GM13976 (cell line): ENCODE measurements at regions not wholly inside any gene's neighbourhood (a gene's known extent, or its start where the extent isn't known, plus 50 kb on each side); places are given as distances from the start of the nearest gene placed in this dataset.

Source experiments
- DNase-seq: peaks from one replicate; pipeline ENCODE4 v3.0.0; 2012; ENCODE audit warnings: low spot score
- in situ Hi-C: fragments of 300-500 bp; cut with MboI; formaldehyde crosslinking; loops from one replicate; pipeline ENCODE4 v1.12.0; 2022; ENCODE audit warnings: low sequenced_read_pairs, mixed read lengths, inconsistent platforms; ENCODE audit not compliant: unreplicated experiment
- TF ChIP-seq, protein P1 (sequence below): IDR thresholded peaks from 2 replicates; pipeline ENCODE4 v1.5.1; 2012; ENCODE audit warnings: borderline replicate concordance, mild to moderate bottlenecking; ENCODE audit not compliant: insufficient read depth; ENCODE audit errors: extremely low read depth, missing control alignments, control extremely low read depth

DNA sequence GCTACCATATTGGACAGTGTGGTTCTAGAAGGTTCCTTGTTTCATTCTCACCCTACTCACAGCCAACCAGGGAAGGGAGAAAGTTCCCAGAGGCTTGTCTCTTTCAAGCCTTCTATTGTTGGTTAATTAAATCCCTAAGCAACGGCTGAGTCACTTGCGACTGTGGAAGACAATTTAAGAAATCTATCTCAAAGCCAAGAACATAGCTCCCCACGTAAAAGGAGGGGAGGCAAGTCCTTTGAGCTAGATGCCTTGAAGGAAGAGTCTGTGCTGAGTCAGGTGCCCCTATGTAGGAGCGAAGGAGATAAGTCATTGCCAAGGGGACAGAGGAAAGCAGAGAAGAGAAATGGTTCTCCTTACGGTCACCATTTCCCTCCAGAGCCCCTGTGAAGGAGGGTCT lies 79.4 kb upstream of the PPP2R5A start:
- TF ChIP-seq, protein P1, sequence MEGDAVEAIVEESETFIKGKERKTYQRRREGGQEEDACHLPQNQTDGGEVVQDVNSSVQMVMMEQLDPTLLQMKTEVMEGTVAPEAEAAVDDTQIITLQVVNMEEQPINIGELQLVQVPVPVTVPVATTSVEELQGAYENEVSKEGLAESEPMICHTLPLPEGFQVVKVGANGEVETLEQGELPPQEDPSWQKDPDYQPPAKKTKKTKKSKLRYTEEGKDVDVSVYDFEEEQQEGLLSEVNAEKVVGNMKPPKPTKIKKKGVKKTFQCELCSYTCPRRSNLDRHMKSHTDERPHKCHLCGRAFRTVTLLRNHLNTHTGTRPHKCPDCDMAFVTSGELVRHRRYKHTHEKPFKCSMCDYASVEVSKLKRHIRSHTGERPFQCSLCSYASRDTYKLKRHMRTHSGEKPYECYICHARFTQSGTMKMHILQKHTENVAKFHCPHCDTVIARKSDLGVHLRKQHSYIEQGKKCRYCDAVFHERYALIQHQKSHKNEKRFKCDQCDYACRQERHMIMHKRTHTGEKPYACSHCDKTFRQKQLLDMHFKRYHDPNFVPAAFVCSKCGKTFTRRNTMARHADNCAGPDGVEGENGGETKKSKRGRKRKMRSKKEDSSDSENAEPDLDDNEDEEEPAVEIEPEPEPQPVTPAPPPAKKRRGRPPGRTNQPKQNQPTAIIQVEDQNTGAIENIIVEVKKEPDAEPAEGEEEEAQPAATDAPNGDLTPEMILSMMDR = no peak
- no peak for DNase-seq
- in situ Hi-C loops = no loop called here

DNA sequence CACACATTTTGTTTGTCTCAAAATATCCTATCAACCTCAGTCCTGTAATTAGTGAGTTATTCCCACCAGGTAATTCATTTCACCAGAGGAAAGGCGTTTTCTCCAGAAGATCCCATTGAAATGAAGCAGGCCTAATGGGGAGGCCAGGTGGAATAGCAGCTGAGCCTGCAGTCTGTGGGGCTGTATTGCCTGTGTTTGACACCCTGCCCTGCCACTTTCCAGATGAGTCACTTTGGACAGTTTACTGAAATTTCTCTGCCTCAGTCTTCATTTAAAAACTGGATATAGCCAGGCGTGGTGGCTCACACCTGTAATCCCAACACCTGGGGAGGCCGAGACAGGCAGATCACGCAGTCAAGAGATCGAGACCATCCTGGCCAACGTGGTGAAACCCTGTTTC lies 78.1 kb upstream of the PPP2R5A start:
- TF ChIP-seq, protein P1 = no peak
- no peak for DNase-seq
- in situ Hi-C loops = no loop called here

DNA sequence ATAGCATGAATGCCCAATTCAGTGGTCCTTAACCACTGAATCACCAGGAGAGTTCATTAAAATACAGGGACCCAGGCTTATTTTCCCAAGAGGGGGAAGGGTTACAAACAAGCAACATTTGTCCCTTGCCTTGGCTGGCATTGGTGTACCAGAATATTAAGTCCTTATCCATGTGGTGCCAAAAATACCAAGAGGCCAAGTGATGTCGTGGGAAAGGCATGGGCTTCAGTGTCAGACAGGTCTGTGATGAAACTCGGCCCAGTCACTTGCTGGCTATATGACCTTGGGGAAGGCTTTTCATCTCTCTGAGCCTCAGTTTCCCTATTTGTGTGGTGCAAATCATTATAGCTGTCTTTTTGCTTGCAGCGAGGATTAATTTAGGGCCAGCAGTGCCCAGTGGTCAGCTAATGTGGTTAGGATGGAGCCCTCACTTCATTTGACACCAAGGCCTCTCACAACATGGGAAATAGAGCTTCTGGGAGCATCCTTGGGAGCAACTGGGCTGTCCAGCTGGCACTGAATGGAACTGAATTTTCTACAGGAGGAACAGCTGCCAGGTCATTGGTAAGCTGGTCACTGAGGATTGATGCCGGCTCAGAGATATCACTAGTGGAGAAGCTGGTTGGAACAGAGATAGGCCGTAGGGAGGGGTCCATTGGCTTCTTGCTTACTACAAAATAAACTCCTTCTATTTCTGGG lies 77.2 kb upstream of the PPP2R5A start:
- in situ Hi-C loops = no loop called here
- TF ChIP-seq, protein P1 = no peak
- DNase-seq = no peak

DNA sequence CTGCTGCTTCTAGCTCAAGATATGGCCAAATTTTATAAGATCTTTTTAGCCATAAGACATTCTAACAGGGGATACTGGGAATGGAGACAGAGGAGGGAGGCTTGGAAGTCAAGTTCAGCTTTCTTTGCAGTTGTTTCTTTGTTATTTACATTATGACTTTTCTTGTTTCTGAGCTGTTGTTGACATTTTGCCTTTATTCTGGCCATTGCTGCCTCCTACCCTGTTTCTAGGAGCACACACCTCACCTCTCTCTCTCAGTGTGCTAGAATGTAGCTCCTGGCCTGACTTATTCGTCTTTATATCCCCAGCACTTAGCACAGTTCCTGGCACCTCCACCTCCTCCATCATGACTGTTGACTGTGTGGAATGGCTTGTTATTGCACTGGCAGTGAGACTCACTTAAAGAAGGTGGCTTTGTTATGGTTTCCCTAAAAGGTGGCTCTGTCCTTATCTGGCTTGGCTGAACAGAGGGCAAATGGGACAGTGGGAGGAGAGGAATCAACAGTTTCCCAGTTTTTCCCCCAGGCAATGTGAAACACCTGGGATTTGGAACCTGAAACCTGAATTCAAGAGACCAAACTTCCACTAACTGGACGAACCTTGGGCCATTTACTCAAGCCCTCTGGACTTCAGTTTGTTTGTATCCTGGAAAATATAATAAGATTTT lies 76.1 kb upstream of the PPP2R5A start:
- in situ Hi-C loops = no loop called here
- DNase-seq = no peak
- TF ChIP-seq, protein P1 = no peak

DNA sequence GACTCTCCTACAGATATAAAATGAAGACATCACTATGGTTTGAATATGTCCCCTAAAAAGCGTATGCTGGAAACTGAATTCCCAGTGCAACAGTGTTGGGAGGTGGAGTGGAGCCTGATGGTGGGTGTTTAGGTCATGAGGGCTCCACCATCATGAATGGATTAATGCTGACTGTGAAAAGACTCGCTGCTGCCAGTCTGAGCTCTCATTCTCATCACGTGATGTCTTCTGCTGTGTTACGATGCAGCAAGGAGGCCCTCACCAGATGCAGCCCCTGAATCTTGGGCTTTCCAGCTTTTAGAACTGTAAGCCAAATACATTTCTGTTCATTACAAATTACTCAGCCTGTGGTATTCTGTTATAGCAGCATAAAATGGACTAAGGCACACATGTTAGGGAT lies 73.8 kb upstream of the PPP2R5A start:
- no peak for DNase-seq
- in situ Hi-C loops = no loop called here
- TF ChIP-seq, protein P1 = no peak

DNA sequence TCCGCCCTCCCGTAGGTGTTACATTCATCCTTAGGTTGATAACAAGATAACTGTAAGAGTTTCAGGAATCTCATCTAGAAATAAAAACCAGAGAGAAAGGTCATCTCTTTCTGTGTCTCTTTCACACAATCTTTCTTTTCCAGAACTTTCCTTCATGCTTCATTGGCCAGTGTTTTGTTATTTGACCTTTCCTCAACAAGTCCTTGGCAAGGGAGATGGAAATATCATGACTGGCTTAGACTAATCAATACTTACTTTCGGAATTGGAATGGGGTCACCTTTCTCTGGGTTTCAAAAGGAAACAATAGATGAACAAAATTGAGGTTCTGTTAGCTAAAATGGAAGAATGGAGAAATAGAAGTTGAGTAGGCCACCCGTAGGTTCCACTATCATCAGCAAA lies 72.9 kb upstream of the PPP2R5A start:
- in situ Hi-C loops = no loop called here
- TF ChIP-seq, protein P1 = no peak
- DNase-seq = no peak

DNA sequence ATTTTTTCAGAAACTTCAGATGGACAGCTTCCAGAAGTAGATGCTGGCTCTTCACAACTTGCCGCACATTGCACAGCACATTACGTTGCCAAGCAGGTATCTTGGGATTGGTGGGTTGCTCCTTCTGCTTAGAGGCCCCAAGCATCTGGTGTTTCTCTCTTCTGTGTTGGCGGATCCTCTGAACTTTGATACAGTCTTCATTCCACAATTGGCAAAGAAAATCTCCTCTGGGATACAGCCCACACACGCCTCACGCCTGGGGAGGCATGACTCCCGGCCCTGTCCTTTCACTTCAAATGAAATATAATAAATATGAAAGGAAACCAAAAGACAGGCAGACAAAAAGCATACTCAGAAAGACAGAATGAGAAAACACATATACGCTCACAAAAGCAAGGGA lies 72.3 kb upstream of the PPP2R5A start:
- in situ Hi-C loops = no loop called here
- TF ChIP-seq, protein P1 = no peak
- no peak for DNase-seq
